Activated CD4-positive, alpha-beta T cell treated with anti-CD3 and anti-CD28 coated beads, Interleukin-2, amount 50 U/mL, for 16 hours (primary cell): ENCODE measurements at regions not wholly inside any gene's neighbourhood (a gene's known extent, or its start where the extent isn't known, plus 50 kb on each side); places are given as distances from the start of the nearest gene placed in this dataset.
"Not testable (repeated sequence)": the region's sequence is repeated elsewhere in the genome, so short reads cannot be mapped to it uniquely, and the experiment has no call there.

Experiments
- DNase-seq: peaks from one replicate; pipeline ENCODE4 v3.0.0-alpha.2; 2020

GRCh38 chrX:35622601-35623000 lies 175.5 kb upstream of the MAGEB16 start:
- no peak for DNase-seq

- no peak for DNase-seq
Observed at GRCh38 chrX:35625714-35626113, 172.4 kb upstream of the MAGEB16 start.

GRCh38 chrX:35626124-35626523 lies 172.0 kb upstream of the MAGEB16 start:
- DNase-seq, result no peak

GRCh38 chrX:35635971-35636370 lies 162.2 kb upstream of the MAGEB16 start:
- not testable (repeated sequence) for DNase-seq

- DNase-seq, result no peak
Observed at GRCh38 chrX:35664833-35665232, 133.3 kb upstream of the MAGEB16 start.

- DNase-seq, result no peak
Observed at GRCh38 chrX:35665311-35665710, 132.8 kb upstream of the MAGEB16 start.

- DNase-seq, result no peak
Observed at GRCh38 chrX:35670889-35671288, 127.3 kb upstream of the MAGEB16 start.

- no peak for DNase-seq
Observed at GRCh38 chrX:35675151-35675550, 123.0 kb upstream of the MAGEB16 start.

- no peak for DNase-seq
Observed at GRCh38 chrX:35680940-35681346, 117.2 kb upstream of the MAGEB16 start.

GRCh38 chrX:35682476-35682875 lies 115.7 kb upstream of the MAGEB16 start:
- no peak for DNase-seq

GRCh38 chrX:35696760-35697234 lies 101.3 kb upstream of the MAGEB16 start:
- peak; percentile 49 for DNase-seq

- peak; percentile 35 for DNase-seq
Observed at GRCh38 chrX:35699642-35700041, 98.5 kb upstream of the MAGEB16 start.

GRCh38 chrX:35700121-35700520 lies 98.0 kb upstream of the MAGEB16 start:
- DNase-seq, result no peak

GRCh38 chrX:35711281-35711680 lies 86.9 kb upstream of the MAGEB16 start:
- no peak for DNase-seq

GRCh38 chrX:35722128-35722527 lies 76.0 kb upstream of the MAGEB16 start:
- no peak for DNase-seq

GRCh38 chrX:35726176-35726575 lies 72.0 kb upstream of the MAGEB16 start:
- peak; percentile 4 for DNase-seq

GRCh38 chrX:35728481-35728880 lies 69.7 kb upstream of the MAGEB16 start:
- DNase-seq, result no peak

- DNase-seq, result no peak
Observed at GRCh38 chrX:35733879-35734278, 64.3 kb upstream of the MAGEB16 start.

- no peak for DNase-seq
Observed at GRCh38 chrX:35741142-35741541, 57.0 kb upstream of the MAGEB16 start.

- no peak for DNase-seq
Observed at GRCh38 chrX:35743331-35743730, 54.8 kb upstream of the MAGEB16 start.
